Right lobe of liver (tissue), 4 donors: ENCODE measurements at regions not wholly inside any gene's neighbourhood (a gene's known extent, or its start where the extent isn't known, plus 50 kb on each side); places are given as distances from the start of the nearest gene placed in this dataset.

Source experiments
- POLR2A ChIP-seq: fragments of 450-650 bp; IDR thresholded peaks from one replicate; pipeline ENCODE4 v1.6.1; 2017; ENCODE audit warnings: antibody characterized with exemption, mild to moderate bottlenecking
- TF ChIP-seq, protein P1 (sequence below), 4 donors: fragments of 200-600 bp in 3 of 4; fragments of 450-650 bp in 1 of 4; IDR thresholded peaks; one replicate each; pipeline versions ENCODE4 v1.5.1 to v1.8.0; 2016 to 2022; ENCODE audit warnings: antibody characterized with exemption in 4 of 4, mild to moderate bottlenecking in 2 of 4
- donor health status: DM: no; HTN: no; CAD: no.
- donor health status: DM: no; HTN: no; CAD: no.
- donor health status: DM: no; HTN: yes; CAD: no.

DNA sequence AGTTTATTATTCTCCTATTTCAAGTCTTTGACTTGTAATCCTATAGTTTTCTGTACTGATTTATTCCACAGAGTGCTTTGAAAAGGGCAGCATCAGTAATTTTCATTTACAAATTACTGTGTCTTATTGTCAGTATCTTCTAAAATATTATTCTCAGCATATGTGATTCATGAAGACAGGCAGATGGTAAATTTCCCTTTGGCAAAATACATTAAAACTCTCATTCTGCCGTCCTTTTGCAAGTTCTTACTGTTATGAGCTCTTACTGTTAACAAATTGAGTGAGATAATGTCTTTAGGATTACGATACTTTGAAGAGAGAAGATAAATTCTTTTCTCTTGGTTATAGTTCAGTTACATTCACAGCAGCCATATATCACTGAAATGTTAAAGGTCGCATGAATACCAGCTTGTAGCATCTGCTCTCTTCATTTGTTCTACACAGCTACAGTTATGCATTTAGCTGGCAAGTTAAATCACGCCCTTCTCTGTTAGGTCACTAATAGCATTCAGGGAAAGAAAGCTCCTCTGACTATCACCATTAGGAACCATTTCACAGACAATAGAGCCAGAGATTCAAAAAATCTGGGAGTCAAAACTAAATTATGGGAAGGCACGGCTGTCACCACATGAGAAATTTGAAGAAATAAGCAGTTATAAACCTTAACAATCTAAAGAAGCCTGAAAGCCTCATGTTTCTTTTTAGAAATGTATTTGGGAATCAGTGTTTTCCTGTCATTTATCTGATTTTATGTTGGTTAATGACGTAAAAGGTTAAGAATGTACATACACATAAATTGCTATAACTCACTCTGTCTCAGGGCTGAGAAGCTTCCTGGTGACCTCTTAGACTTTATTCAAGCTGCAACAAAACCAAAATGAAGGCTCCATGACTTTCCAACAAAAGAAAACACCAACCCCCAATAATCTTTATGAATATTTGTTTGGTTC, 109.6 kb upstream of the SP4 start:
- TF ChIP-seq, protein P1, sequence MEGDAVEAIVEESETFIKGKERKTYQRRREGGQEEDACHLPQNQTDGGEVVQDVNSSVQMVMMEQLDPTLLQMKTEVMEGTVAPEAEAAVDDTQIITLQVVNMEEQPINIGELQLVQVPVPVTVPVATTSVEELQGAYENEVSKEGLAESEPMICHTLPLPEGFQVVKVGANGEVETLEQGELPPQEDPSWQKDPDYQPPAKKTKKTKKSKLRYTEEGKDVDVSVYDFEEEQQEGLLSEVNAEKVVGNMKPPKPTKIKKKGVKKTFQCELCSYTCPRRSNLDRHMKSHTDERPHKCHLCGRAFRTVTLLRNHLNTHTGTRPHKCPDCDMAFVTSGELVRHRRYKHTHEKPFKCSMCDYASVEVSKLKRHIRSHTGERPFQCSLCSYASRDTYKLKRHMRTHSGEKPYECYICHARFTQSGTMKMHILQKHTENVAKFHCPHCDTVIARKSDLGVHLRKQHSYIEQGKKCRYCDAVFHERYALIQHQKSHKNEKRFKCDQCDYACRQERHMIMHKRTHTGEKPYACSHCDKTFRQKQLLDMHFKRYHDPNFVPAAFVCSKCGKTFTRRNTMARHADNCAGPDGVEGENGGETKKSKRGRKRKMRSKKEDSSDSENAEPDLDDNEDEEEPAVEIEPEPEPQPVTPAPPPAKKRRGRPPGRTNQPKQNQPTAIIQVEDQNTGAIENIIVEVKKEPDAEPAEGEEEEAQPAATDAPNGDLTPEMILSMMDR (IDR thresholded peaks at IDR 0.05): no peak
- TF ChIP-seq POLR2A: no peak
